Fibroblast of skin of left quadriceps (primary cell): ENCODE measurements at regions not wholly inside any gene's neighbourhood (a gene's known extent, or its start where the extent isn't known, plus 50 kb on each side); places are given as distances from the start of the nearest gene placed in this dataset.
A peak's percentile ranks its signal among the peaks of the same experiment; 100 is the strongest.

Experiments used
- DNase-seq, 2 experiments: peaks; one replicate each; pipeline ENCODE4 v3.0.0-alpha.2; 2013; ENCODE audit warnings: low read depth in 2 of 2

GRCh38 chr5:58153255-58153654, 306.6 kb downstream of the PLK2 start:
- DNase-seq, result no peak

GRCh38 chr5:58151414-58151813, 308.5 kb downstream of the PLK2 start:
- DNase-seq, result no peak

- DNase-seq, result no peak
These were observed 309.0 kb downstream of the PLK2 start for GRCh38 chr5:58150926-58151325.

- DNase-seq, result no peak
These were observed 310.1 kb downstream of the PLK2 start for GRCh38 chr5:58149746-58150145.

GRCh38 chr5:58149345-58149744, 310.5 kb downstream of the PLK2 start:
- no peak for DNase-seq

GRCh38 chr5:58148254-58148775, 311.6 kb downstream of the PLK2 start:
- no peak for DNase-seq

- DNase-seq, result no peak
These were observed 314.4 kb downstream of the PLK2 start for GRCh38 chr5:58145397-58145934.

- DNase-seq, result no peak
These were observed 316.2 kb downstream of the PLK2 start for GRCh38 chr5:58143727-58144126.

- DNase-seq, result no peak
These were observed 316.7 kb downstream of the PLK2 start for GRCh38 chr5:58143181-58143580.

GRCh38 chr5:58138791-58139190, 321.1 kb downstream of the PLK2 start:
- no peak for DNase-seq

- no peak for DNase-seq
These were observed 323.5 kb downstream of the PLK2 start for GRCh38 chr5:58136406-58136805.

GRCh38 chr5:58135571-58136335, 324.1 kb downstream of the PLK2 start:
- DNase-seq, result peak in 1 of 2 experiments; percentile 22

GRCh38 chr5:58133631-58134296, 326.1 kb downstream of the PLK2 start:
- DNase-seq, result peak; percentile 96 to 98

GRCh38 chr5:58133216-58133615, 326.7 kb downstream of the PLK2 start:
- no peak for DNase-seq

GRCh38 chr5:58127255-58128220, 332.3 kb downstream of the PLK2 start:
- DNase-seq, result no peak

- DNase-seq, result no peak
These were observed 336.4 kb downstream of the PLK2 start for GRCh38 chr5:58123501-58123900.

GRCh38 chr5:58122848-58123392, 337.0 kb downstream of the PLK2 start:
- DNase-seq, result no peak

GRCh38 chr5:58122157-58122556, 337.7 kb downstream of the PLK2 start:
- DNase-seq, result no peak

- DNase-seq, result no peak
These were observed 338.5 kb downstream of the PLK2 start for GRCh38 chr5:58121391-58121790.

- no peak for DNase-seq
These were observed 342.3 kb downstream of the PLK2 start for GRCh38 chr5:58117542-58117941.

GRCh38 chr5:58116346-58116745, 343.5 kb downstream of the PLK2 start:
- DNase-seq, result no peak
